GM18498 (cell line): ENCODE measurements at regions not wholly inside any gene's neighbourhood (a gene's known extent, or its start where the extent isn't known, plus 50 kb on each side); places are given as distances from the start of the nearest gene placed in this dataset.

Experiments used
- ATAC-seq: cut with Tn5 transposase; IDR thresholded peaks from one replicate; pipeline ENCODE4 v1.9.1; 2021; ENCODE audit warnings: mild to moderate bottlenecking, moderate library complexity; ENCODE audit not compliant: unreplicated experiment

DNA sequence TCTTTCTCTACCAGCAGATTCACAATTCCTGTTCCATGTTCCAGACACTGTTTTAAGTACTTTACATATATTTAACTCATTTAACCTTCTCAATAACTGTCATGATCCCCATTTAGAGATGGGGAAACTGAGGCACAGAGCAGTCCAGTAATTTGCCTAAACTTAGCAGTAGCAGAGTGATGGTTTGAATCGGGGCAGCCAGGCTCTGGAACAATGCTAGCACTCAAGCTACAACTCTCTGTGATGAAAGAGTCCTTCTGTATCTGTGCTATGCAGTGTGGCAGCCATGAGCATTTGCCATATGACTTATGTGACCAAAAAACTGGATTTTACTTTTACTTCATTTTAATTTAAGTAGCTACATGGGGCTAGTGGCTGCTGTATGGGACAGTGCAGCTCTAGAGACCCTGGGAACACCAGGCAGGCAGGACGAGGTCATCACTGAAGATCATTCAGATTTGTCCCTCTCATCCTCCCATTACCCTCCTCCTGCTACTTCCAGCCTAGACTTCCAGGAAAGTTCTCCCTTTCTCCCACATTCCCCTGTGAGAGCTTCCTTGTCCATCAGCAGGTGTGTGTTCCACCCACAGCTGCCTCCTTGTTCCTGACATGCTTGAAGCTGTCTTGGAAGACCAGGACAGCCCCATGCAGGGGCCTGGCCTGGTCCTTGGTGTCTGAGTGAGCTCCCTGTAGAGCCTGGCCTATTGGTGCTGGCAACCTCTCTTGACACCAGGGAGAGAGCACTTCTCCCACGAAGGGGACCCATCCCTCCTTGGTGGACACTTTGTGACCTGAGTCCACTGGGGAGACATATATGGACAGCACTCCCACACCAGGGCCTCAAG lies 157.0 kb downstream of the MRPL14 start:
- ATAC-seq, result no peak

DNA sequence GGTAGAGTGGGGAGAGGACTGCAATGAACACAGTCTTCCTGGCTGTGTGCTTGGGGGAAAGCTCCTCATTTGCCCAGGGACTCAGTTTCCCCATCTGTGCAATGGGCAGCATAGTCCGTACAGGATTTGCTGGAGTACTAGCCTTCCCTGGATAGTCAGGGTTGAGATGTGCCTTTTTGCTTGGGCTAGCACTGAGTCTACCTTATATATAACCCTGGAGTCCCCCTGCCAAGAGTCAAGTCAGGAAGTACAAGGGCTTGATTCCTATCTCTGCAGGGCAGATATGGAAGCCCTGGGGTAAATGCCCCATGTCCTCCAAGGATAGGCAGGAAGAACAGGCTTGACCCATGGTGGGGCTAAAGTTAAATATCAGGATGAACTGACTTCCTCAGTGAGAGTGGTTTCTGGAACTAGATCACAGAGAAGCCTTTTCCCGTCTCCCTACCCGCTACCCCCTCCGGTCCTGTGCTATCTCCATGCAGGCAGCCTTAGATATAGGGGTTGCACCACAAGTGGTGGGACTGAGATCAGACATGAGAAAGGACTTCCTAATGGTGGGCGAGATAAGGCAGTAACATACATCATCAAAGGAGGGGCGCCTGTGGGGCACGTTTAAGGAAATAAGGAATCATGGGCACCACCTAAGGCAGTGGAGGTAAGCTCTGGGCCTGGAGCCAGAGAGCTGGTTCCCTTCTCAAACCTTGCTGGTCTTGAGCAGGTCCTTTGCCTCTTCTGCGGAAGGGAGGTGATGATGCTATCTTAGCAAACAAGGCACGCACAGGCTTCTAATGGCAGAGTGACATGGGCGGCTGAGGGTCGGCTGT lies 157.9 kb downstream of the MRPL14 start:
- ATAC-seq, result no peak

DNA sequence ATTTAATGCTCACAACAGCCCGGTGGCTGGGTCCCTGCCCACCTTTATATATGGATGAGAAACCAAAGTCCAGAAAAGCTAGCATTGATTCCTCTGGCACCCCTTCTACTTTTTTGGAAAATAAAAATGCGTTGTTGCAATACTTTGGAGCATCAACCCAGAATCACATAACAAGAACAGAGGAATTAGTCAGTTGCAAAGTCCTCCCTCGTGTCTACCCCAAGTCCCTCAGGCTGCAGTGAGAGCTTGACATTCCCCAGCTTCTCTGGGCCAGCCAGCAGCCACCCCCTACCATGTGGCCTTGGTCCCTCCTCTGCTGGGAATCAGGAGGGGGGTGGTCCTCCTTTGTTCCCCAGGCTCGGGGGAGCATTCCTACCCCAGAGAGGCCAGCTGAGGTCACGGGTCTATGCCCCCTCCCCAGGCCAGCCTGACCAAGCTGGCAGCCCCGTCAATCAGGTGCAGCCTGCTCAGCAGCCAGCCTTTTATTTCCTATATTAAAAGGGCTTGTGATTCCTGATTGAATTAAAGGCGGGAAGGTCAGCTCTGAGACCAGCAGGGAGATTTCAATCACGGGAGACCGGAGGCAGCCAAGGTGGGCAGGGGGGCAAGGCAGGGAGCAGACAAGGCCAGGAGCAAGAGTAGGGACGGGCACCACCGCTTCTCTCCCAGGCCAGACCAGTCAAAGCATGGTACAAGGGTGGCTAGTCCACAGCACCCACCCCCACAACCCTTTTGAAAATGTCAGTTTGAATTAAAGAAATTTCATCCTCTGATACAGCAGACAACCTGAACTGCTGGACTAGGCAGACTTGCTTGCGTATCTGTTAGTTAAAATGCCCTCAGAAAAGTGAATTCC lies 158.9 kb downstream of the MRPL14 start:
- no peak for ATAC-seq

DNA sequence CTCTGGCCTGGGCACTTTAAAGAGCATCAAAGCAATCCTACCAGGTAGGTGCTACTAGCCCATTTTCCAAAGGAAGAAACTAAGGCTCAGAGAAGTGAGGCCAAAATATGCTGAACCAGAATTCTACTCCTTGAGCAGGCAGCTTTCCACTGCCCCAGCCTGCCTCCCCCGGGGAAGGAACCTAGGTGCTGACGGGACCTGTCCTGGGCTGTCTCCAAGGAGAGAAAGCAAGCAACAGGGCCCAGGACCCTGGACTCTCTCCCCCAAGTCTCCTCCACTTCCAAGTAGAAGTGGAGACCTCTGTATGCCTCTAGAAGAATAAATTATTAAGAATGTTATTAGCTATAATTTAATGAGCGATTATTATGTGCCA lies 159.5 kb downstream of the MRPL14 start:
- no peak for ATAC-seq

DNA sequence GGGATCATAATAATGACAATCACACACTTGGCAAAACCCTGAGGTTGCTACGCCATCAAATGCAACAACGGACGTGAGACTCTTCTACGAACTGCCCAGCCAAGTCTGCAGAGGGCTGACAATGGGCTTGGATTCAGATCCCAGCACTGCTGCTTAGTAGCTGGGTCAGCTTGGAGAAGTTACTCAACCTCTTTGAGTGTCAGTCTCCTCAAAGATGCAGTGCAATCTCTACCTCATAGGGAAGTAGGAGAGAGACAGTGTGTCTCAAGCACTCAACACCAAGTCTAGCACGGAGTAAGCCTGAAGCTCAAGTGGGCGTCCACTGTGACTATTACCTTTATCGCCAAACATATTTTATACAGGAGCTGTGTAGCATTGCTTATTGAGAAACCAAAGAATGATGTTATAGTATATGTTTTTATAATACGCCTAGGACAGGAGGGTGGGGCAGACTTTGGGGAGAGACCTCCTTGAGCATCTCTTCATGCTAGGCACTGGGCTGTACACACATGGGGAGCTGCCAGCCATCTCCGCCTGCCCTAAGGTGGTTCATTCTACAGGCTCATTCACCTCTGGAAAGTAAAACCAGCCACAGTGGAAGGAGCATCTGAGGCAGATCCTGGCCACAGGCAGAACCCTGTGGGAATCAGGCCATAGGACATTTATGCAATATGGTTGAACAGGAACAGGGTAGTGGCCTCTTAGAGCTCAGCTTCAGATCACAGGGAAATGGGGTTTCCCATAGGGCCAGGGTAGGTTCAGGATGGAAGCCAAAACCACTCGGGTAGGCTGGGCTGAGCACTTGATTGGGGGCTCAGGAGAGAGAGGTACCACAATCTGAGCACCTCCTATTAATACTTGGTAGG lies 160.2 kb downstream of the MRPL14 start:
- no peak for ATAC-seq

DNA sequence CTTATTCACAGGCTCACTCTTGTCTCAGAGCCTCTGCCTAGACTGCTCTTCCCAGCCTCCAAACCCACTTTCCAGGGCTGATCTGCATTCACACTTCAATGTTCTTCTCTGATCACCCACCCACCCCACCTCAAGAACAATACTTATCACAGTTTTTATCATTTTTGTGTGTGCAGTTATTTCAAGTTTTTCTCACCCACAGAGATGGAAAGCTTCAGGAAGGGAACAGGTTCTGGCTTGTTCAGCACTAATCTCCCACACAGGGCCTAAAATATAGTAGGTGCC lies 160.9 kb downstream of the MRPL14 start:
- no peak for ATAC-seq

DNA sequence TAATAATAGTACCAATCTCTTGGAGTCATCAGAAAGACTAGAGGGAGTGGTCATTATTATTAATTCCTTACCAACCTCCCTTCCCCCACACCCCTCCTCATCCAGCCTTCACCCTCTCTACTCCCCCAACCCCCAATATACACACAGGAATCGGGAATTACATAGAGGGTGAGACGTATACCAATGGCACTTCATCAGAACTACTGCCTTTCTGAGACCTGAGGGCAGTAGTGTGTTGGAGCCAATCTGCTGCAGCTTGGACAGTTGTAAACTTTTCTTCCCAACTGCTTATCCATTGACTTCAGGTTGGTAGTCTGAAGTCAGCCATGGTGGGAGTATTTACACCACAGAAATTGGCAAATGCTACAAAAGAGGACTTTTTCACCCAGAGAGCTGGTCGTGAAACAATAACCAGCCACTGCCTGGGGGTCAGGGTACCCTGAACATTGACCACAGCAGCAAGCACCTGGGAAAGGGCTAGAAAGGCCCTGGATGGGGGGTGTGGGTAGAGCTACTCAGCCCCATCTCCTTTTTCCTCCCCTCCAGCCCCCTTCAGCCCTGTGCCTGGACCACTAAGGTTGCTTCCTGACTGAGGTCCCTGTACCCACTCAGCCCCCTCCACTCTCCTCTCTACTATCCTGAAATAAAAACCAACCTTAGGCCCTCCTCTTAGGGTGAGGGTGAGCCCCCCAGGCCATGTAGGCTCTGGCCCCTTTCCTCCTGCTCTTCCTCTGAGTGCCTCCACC lies 161.5 kb downstream of the MRPL14 start:
- no peak for ATAC-seq

DNA sequence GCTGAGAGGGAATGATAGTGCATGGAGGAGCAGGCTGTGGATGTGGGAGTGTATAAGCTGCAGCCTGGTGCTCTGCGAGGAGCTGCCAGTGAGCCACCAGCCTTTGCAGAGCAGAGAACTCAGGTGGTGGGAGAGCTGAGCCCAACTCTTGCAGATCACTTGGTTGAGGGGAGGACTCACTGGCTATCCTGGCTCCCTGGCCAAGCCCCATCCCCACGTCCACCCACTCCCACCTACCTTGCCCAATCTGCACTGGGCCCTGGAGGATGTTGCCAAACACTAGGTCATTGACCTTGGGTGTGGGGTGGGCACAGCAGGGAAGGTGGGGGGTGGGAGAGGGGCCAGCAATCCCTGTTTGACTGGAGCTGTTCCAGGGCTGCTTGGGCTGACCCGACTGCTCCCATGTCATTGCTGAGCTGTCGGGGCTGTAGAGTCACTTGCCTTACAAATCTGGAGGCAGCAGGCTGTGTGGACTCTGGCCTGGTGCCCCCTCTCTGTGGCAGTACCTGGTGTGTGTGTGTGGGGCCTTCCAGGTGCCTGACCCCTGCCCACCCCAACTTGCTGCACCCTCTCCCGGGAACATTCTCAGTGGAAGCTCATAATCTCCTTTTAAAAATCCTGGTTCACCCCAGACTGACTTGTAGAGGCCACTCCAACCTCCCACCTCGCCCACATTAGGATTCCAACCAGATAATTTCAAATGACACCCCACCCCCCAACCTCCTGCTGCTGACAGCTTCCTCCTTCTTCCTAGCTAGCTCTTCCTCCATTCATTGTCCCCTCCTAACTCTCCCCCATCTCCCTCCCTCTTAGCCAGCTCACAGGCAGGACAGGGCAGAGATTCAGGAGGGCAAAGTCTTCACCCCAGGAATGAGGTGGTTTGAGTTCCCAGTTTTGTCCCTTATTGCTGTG lies 162.3 kb downstream of the MRPL14 start:
- ATAC-seq, result no peak

DNA sequence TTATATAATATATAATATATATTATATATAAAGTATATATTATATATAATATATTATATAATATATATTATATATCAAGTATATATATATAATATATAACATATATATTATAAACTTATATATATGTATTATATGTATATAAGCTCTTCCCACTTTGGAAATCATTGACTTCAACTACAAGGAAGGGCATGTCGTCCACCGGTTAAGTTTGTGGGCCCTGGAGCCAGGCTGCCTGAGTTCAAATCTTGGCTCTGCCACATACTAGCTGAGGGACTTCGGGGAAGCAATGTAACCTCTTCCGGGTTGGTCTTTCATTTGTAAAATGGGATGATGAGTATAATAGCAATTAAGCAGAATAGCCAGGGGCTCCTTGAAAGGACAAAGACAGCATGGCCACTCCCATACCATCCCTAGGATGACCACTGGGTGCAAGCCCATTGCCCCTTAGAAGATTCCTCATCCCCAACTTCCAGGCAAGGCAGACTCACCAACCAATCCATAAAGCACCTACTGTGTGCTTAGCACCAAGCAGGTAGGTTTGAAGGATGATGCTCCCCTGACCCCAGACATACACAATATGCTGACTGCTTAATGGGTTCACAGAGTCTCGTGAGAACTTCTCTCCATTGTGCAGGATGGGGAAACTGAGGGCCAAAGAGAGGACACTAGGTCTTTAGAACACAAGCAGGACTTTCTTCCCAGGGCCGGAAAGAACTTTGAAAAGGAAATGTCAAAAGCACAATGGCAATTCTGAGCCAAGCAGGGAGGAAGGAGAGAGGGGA lies 163.2 kb downstream of the MRPL14 start:
- ATAC-seq, result no peak

DNA sequence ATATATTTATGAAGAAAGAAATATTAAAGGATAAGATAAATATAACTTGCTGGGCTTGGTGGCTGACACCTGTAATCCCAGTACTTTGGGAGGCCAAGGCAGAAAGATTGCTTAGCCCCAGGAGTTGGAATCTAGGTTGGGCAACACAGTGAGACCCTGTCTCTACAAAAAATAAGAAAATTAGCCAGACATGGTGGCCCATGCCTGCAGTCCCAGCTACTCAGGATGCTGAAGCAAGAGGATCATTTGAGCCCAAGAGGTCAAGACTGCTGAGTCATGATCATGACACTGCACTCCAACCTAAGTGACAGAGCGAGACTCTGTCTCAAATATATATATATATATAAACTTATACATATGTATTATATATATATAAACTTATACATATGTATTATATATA lies 164.0 kb downstream of the MRPL14 start:
- no peak for ATAC-seq

DNA sequence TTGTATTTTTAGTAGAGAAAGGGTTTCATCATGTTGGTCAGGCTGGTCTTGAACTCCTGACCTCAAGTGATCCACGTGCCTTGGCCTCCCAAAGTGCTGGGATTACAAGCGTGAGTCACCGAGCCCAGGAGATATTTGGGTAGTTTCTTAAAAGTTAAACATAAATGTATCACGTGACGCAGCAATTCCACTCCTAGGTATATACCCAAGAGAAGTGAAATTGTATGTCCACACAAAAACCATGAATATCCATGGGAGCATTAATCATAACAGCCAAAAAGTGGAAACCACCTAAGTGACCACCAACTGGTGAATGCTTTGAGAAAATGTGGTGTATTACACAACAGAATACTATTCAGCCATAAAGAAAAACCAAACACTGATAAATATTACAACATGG lies 164.8 kb downstream of the MRPL14 start:
- ATAC-seq, result no peak

DNA sequence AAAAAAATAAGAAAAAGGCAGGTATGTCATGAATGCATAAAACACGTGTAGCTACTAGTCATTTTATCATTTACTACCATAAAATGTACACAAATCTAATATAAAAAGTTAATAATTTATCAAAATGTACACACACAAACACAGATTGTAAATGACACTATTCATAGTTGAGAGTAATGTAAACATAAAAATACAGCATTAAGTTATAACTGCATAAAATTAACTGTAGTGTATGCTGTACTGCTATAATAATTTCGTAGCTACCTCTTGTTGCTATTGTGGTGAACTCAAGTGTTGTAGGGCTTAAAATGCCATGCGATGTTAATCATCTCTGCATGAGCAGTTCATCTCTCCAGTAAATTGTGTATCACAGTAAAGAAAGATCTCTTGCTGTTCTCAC lies 170.0 kb downstream of the MRPL14 start:
- no peak for ATAC-seq

DNA sequence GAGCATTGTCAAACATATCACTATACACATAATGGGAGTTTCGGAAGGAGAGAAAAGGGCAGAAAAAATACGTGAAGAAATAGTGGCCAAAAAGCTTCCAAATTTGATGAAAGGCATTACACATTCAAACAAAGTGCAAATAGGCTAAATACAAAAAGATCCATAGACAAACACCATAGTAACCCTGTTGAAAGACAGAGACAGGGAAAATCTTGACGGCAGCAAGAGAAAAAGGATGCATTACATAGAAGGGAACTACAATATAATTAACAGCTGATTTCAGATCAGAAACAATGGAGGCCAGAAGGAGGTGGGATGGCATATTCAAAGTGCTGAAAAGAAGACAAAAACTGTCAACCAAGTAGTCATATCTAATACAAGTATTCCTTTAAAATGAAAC lies 170.8 kb downstream of the MRPL14 start:
- no peak for ATAC-seq

DNA sequence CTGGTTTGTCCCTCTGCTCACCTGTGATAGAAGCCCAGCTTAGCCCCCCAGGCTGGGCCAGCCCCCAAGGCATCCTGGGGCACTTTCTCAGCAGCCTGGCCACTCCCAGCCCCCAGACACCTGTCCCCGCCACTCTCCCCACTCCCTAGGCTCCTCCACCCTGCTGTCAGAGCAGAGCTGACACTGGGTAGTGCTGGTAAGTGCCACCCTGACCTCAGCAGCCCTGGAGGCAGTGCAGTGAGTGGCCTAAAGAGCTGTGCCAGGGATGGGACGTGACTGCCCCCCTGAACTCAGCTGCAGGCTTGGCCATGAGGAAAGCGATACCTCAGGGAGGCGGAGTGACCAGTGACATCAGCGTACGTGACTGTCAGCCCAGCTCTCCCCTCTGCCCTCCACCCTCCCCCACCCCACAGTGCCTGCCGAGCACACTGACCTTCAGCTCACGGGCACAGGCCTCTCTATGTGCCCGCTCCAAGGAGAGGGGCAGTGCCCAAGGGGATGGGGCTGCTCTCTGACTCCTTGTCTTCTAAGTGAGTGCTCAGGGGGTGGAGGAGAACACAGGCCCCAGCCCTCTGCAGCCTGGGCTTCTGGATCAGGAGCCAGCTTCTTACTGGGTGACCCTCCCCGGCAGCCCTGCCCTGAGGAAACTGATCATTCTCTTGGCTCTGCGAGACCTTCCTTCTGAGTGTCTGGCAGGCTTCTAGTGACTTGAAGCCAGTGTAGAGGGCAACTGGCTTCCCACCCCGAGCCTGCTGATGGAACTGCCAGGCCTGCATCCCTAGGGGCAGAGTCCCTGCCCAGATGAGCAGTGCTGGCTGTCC lies 172.7 kb downstream of the MRPL14 start:
- ATAC-seq, result no peak

DNA sequence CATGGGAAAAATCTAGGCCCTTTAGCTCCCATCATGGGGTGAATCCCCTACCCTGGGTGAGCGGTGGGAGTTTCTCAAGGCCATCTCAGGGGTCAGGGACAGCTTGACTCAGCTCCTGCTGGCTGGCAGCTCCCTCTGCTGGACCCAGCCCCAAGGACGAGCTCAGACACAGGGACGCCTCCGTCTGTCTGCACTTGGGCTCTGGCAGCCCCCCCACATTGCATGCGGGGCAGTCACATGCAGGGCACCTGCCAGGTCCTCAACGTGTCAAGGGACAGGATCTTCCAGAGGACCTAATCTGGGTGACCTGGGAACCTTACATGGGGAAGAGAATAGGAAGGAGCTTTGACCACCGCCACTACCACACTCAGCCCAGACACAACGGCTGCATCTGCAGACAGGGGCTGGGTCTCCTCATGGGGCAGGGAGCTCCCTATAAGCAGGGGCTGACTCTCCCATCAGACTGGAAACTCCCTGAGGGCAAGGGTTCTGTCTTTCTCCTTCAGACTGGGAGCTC lies 173.4 kb downstream of the MRPL14 start:
- no peak for ATAC-seq

DNA sequence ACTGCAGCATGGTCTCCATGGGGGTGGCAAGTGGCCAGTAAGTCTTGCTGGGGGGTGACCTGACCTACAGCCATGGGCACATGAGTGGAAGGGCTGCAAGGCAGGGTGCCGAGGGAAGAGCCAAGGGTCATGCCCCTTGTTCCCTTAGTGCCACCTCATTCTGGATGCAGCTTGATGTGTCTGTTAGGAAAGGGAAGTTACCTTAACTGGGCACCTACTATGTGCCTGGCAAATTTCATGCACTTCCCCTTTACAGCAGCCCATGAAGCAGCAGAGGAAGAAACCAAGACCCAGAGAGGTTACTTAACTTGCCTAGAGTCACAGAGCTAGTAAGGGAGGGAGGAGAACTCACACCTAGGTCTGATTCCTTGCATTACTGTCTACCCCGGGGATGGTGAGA lies 174.0 kb downstream of the MRPL14 start:
- ATAC-seq, result no peak

DNA sequence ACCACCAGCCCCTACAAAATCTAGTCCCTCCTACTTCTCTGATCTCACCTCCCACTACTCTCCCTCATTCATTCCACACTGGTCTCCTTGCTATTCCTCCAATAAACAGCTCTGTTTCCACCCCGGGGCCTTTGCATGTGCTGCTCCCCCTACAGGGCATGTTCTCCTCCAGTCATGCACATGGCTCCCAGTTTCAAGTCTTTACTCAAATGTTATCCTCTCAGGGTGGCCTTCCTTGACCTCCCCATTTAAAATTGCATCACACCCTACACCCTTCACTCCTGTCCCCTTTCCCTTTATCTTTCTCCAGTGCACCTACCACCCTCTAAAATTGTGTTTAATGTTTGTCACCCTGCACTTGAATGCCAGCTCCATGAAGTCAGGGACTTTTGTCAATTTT lies 174.5 kb downstream of the MRPL14 start:
- ATAC-seq, result no peak
